ENCODE measurements at regions not wholly inside any gene's neighbourhood (a gene's known extent, or its start where the extent isn't known, plus 50 kb on each side); places are given as distances from the start of the nearest gene placed in this dataset.

- Histone ChIP-seq H3K27me3 (no peaks in the 10 kb centered on the region), H3K36me3 (no peaks in the 10 kb centered on the region), H3K9me3 (no peaks in the 10 kb centered on the region), H3K4me1 (no peaks in the 10 kb centered on the region), H3K27ac (no peak overlapping the region), H3K4me3 (no peak overlapping the region)
- TF ChIP-seq EP300 (IDR thresholded peaks at IDR 0.05; ENCODE audit: low read depth) (no peak), POLR2AphosphoS5 (IDR thresholded peaks at IDR 0.05) (no peak), POLR2A (IDR thresholded peaks at IDR 0.05) (no peak)
- TF ChIP-seq, protein P1, sequence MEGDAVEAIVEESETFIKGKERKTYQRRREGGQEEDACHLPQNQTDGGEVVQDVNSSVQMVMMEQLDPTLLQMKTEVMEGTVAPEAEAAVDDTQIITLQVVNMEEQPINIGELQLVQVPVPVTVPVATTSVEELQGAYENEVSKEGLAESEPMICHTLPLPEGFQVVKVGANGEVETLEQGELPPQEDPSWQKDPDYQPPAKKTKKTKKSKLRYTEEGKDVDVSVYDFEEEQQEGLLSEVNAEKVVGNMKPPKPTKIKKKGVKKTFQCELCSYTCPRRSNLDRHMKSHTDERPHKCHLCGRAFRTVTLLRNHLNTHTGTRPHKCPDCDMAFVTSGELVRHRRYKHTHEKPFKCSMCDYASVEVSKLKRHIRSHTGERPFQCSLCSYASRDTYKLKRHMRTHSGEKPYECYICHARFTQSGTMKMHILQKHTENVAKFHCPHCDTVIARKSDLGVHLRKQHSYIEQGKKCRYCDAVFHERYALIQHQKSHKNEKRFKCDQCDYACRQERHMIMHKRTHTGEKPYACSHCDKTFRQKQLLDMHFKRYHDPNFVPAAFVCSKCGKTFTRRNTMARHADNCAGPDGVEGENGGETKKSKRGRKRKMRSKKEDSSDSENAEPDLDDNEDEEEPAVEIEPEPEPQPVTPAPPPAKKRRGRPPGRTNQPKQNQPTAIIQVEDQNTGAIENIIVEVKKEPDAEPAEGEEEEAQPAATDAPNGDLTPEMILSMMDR (IDR thresholded peaks at IDR 0.05) = no peak
- WGBS, 2 donors (ENCODE audit: low coverage in 1 of 2) = 63 to 83% methylated on average over 1 to 6 of the region's 6 CpGs
- intact Hi-C loops (cut with DNase I; ENCODE audit: low total_unique reads) = no loop called here
- no peak for DNase-seq
- in situ Hi-C loops (cut with MboI; ENCODE audit: low pct_ligation_motif_present in 1 of 4, low pct_unique_long_range_greater_than_20kb in 1 of 4, low sequenced_read_pairs in 3 of 4) = no loop called here
Measured at GRCh38 chr9:90385146-90385545, 257.5 kb downstream of the DIRAS2 start.

DNA sequence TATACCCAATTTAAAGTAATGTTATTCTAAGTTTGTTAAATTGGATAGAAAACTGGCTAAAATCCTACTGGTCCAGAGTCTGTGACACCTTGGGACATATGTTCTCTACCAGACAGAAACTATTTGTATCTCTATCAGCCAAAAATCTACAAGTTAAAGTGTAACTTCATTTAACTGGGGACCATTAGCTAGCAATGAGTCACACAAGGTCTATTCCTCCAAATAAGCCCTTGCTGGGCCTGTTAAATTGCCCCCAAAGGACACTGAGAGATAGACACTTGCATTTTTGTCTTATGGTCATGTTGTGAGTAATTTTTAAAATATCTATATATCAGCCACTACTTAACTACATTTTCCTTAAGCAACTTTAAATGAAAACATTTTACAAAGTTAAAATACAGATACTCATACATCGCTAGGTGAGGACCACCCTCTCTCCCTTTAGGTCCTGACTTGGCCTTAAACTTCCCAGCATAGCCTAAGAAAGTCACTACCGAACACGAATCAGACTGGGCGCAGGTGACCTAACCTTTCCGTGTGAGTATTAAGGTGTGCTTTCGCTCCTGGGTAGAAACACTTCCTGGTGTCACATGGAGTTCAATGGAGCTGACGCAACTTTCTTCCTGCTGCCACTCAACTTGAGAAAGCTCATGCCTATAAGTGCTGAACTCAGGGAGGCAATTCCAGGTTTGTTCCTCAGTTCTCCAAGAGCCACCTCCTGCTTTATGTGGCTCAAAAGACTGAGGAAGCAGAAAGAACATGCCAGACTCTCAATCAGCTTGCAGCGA, 249.1 kb downstream of the DIRAS2 start:
- in situ Hi-C loops (cut with MboI; ENCODE audit: low pct_ligation_motif_present in 1 of 4, low pct_unique_long_range_greater_than_20kb in 1 of 4, low sequenced_read_pairs in 3 of 4) = no loop called here
- Histone ChIP-seq H3K27ac (no peak overlapping the region), H3K27me3 (no peaks in the 10 kb centered on the region), H3K4me3 (no peak overlapping the region), H3K9me3 (no peaks in the 10 kb centered on the region), H3K36me3 (no peaks in the 10 kb centered on the region), H3K4me1 (no peaks in the 10 kb centered on the region)
- WGBS, 2 donors (ENCODE audit: low coverage in 1 of 2) = 95 to 100% methylated on average over 4 to 8 of the region's 8 CpGs
- no peak for DNase-seq
- intact Hi-C loops (cut with DNase I; ENCODE audit: low total_unique reads) = no loop called here
- TF ChIP-seq POLR2AphosphoS5 (IDR thresholded peaks at IDR 0.05) = no peak

- no peaks in the 10 kb centered on the region for H3K9me3 ChIP-seq
- in situ Hi-C loops (cut with MboI; ENCODE audit: low pct_ligation_motif_present in 1 of 4, low pct_unique_long_range_greater_than_20kb in 1 of 4, low sequenced_read_pairs in 3 of 4) (no loop called here), intact Hi-C loops (cut with DNase I; ENCODE audit: low total_unique reads) (no loop called here)
- 68 to 71% methylated on average over 3 of the region's 3 CpGs for WGBS, 2 donors (ENCODE audit: low coverage in 1 of 2)
- no peak overlapping the region for H3K4me3 ChIP-seq
- no peaks in the 10 kb centered on the region for H3K36me3 ChIP-seq
- no peak for TF ChIP-seq EP300 (IDR thresholded peaks at IDR 0.05; ENCODE audit: low read depth)
- TF ChIP-seq, protein P1 (IDR thresholded peaks at IDR 0.05) = no peak
- no peak for TF ChIP-seq POLR2A (IDR thresholded peaks at IDR 0.05)
- no peak for TF ChIP-seq POLR2AphosphoS5 (IDR thresholded peaks at IDR 0.05)
- H3K27ac ChIP-seq = no peak overlapping the region
- no peaks in the 10 kb centered on the region for H3K4me1 ChIP-seq
- H3K27me3 ChIP-seq = no peaks in the 10 kb centered on the region
- DNase-seq = no peak
Measured at GRCh38 chr9:90394871-90395270, 247.8 kb downstream of the DIRAS2 start.

DNA sequence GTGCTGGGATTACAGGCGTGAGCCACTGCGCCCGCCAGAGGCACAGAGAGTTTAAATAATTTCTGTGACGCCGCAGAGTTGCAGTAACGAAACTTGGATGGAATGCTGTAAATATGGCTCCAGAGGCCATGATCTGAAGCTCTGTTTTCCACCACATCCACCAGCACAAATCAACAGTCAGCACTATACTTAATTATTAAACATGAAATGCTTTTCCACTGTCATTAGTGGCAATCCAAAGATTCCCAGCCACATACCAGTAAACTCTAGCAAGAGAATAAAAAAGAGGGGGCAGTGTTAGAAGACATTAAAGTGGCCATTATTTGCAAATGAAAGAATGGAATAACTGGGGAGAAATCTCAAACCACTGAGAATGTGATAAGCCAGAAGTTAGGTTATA, 242.5 kb downstream of the DIRAS2 start:
- WGBS, 2 donors (ENCODE audit: low coverage in 1 of 2) = 60 to 91% methylated on average over 1 to 6 of the region's 6 CpGs
- TF ChIP-seq POLR2A (IDR thresholded peaks at IDR 0.05) (no peak), POLR2AphosphoS5 (IDR thresholded peaks at IDR 0.05) (no peak), EP300 (IDR thresholded peaks at IDR 0.05; ENCODE audit: low read depth) (no peak)
- TF ChIP-seq, protein P1 (IDR thresholded peaks at IDR 0.05) = no peak
- DNase-seq = no peak
- intact Hi-C loops (cut with DNase I; ENCODE audit: low total_unique reads) = loop anchor here (5.0 kb wide), 1 partner anchor 1177 kb away; no protein-coding TSS in a partner anchor
- Histone ChIP-seq H3K4me3 (no peak overlapping the region), H3K4me1 (no peaks in the 10 kb centered on the region), H3K9me3 (no peaks in the 10 kb centered on the region), H3K27ac (no peak overlapping the region), H3K27me3 (no peaks in the 10 kb centered on the region), H3K36me3 (no peaks in the 10 kb centered on the region)
- in situ Hi-C loops (cut with MboI; ENCODE audit: low pct_ligation_motif_present in 1 of 4, low pct_unique_long_range_greater_than_20kb in 1 of 4, low sequenced_read_pairs in 3 of 4) = no loop called here
